DMS153 treated with DMSO at 0.1 percent for 48 hours (cell line): ENCODE measurements at regions not wholly inside any gene's neighbourhood (a gene's known extent, or its start where the extent isn't known, plus 50 kb on each side); places are given as distances from the start of the nearest gene placed in this dataset.
"Not testable (repeated sequence)": the region's sequence is repeated elsewhere in the genome, so short reads cannot be mapped to it uniquely, and the experiment has no call there.

Experiments used
- DNase-seq: peaks from one replicate; lab custom pipeline; 2025; ENCODE audit not compliant: unreplicated experiment; lab: John Stamatoyannopoulos, UW

- DNase-seq, result no peak
These were observed 203.7 kb downstream of the ICOS start for GRCh38 chr2:204140246-204140645.

DNA sequence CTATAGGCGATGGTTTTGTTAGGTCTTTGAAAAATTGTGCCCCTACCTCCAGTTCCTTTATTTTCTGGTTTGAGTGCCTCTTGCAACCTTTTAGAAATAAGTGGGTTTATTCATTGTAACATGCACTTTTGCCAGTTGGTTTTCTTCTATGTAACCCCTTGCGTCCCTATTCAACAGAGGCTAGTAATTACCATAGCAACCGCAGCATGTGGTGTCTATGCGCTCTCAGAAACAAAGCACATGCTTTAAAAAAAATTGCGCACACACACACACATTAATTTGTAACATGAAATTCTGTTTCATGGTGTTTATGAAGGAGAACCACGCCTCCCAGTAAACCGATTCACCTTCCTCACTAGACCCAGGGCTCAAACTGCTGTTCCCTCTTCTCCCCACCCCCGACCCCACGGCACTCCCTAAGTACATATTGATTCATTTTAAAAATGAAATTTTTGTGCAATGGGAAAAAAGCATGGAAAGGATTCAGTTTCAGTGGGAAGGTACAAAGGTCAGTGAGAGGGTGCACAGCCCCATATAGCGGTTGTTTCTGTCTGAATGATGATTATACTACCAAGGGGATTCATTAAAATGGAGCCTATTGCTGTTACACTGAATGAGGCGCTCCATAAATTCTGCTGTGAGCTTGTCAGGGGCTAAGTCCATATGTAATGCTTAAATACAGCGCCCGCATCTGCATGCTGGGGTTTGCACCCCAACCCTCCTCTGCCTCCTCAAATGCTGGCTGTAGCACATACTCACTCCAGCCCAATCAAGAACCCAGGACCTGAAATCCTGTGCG is 206.9 kb downstream of the ICOS start:
- no peak for DNase-seq

DNA sequence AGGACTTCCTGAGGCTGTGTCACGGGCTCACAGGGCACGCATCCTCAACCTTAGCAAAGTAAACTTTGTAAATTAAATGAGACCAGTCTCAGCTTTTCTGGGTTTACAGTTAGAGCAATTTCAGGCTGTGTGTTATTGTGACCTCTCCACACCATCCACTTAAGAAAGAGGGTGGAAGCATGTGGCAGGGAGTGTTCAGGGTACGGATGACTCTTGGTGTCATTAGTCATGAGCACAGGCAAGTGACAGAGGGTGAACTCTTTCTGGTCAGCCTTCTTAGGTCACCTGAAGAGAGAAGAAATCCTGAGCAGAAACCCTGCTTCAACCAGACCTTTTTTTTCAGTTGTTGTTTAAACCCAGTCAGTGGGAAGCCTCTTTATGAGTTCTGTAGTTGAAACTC is 207.9 kb downstream of the ICOS start:
- no peak for DNase-seq

DNA sequence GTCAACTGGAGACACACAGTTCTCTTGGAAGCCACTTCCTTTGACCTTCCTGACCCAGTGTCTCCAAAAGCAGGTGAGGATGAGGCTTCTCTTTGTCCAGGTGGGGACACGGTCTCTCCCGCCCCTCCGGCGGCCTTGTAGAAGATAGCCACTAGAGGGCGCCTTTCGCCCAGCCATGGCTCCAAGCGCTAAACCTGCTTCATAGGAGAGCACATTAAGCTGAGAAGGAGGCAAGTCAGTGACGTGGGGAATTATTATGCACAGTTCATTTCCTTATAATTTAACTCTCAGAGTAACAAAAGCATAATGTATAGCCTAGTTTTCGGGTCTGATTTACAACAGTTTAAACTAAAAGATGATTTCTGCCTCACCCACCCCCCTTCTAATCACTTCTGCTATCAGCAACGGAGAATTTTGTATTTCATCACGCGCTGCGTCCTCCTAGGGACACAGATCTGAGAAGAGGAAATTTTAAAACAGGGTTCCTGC is 208.7 kb downstream of the ICOS start:
- DNase-seq, result peak; percentile 91

DNA sequence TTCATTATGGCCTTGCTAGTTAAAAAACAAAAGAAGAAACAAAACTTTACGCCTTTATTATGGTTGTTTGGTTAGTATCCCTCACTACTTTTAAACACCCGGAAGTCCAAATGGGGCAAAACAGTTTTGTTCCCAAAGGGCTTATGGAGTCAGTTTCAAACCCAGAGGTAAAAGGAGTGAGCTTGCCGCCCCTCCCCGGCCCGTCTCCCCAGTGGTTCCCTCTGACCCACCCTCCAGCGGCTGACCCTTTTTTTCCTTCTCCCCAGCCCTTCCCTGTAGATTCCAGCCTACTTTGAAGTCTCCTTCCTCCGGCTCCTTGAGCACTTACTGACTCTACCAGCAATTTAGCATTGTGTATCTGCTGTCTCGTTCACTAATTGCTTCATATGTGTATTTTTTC is 209.2 kb downstream of the ICOS start:
- DNase-seq, result peak; percentile 62

DNA sequence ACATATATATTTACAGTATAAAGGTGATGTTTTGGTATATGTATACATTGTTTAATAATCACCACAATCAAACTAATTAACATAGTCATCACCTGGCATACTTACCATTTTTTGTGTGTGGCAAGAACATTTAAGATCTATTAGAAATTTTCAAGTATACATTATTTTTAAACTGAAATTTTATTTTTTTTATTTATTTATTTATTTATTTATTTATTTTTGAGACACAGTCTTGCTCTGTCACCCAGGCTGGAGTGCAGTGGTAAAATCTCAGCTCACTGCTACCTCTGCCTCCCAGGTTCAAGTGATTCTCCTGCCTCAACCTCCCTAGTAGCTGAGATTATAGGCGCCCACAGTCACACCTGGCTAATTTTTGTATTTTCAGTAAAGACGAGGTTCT is 210.5 kb downstream of the ICOS start:
- not testable (repeated sequence) for DNase-seq

GRCh38 chr2:204150721-204151120 is 214.2 kb downstream of the ICOS start:
- no peak for DNase-seq

GRCh38 chr2:204152616-204153015 is 216.1 kb downstream of the ICOS start:
- no peak for DNase-seq

DNA sequence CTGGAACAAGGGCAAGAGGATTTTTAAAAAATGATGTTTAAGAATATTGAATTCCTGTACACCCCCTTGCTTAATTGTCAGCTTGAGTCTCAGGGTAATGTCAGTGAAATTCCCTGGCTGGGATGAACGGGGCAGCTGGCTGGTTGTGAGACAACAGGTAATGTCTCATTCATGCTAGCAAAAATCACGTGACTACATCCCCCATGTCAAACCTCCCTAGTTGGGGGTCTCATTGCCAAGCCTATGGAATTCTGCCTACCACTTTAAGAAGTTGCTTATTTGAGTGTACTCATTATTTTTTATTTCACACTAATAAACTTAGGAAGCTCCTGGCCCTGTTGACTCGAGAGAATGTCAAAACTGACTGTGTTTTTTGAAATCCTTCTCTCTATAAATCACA is 218.3 kb downstream of the ICOS start:
- DNase-seq, result no peak

GRCh38 chr2:204156456-204156855 is 219.9 kb downstream of the ICOS start:
- no peak for DNase-seq

DNA sequence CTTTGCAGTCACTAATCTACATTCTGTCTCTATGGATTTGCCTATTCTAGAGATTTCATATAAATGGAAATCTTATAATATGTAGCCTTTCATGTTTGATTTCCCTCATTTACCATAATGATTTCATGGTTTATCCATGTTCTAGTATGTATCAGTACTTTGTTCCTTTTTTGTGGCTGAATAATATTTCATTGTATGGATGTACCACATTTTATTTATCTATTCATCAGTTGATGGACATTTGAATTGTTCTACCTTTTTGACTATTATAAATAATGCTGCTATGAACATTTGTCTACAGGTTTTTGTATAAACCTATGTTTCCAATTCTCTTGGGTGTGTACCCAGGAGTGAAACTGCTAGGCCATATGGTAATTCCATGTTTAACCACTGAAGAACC is 221.1 kb downstream of the ICOS start:
- DNase-seq, result no peak

- no peak for DNase-seq
These were observed 223.0 kb downstream of the ICOS start for GRCh38 chr2:204159526-204159925.

DNA sequence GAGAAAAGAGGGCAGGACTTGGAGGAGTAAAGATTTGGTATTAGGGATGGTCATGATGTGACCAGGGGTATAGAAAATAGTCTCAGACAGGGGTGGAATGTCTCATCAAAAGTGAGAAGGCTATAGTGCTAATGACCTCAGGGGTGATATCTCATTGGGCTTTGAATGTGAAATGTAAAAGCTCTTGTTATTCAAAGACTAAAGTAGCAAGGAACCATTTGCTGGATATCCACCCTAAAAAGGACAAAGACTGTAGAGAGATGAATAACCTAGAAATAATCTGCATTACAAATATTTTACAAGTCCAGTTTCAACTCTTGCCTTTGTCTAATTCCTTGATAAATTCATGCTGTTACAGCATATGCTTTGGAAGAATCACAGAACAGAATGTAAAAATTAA is 224.4 kb downstream of the ICOS start:
- DNase-seq, result no peak

- no peak for DNase-seq
These were observed 225.3 kb downstream of the ICOS start for GRCh38 chr2:204161886-204162285.

DNA sequence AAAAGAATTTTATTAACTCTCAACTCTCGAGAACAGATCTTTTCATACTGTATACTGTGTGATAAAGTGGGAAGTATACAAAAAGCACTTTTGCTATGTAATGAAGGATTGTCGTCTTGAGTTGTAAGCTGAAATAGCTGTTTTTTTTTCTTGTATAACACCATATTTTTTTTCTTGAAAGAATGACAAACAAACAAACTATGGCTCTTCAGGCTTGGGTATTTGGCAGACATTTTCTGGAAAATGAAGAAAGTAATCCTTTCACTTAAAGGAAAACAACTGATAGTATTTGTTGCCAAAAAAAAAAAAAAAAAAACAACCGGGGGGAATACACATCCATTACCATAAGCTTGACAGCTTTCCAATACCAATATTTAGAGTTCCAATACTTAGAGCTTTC is 230.4 kb downstream of the ICOS start:
- no peak for DNase-seq

GRCh38 chr2:204167670-204168069 is 231.1 kb downstream of the ICOS start:
- not testable (repeated sequence) for DNase-seq

GRCh38 chr2:204170411-204170810 is 233.8 kb downstream of the ICOS start:
- DNase-seq, result no peak

GRCh38 chr2:204171432-204172144 is 235.0 kb downstream of the ICOS start:
- DNase-seq, result no peak

- no peak for DNase-seq
These were observed 235.6 kb downstream of the ICOS start for GRCh38 chr2:204172145-204172600.

- no peak for DNase-seq
These were observed 237.5 kb downstream of the ICOS start for GRCh38 chr2:204174034-204174433.

DNA sequence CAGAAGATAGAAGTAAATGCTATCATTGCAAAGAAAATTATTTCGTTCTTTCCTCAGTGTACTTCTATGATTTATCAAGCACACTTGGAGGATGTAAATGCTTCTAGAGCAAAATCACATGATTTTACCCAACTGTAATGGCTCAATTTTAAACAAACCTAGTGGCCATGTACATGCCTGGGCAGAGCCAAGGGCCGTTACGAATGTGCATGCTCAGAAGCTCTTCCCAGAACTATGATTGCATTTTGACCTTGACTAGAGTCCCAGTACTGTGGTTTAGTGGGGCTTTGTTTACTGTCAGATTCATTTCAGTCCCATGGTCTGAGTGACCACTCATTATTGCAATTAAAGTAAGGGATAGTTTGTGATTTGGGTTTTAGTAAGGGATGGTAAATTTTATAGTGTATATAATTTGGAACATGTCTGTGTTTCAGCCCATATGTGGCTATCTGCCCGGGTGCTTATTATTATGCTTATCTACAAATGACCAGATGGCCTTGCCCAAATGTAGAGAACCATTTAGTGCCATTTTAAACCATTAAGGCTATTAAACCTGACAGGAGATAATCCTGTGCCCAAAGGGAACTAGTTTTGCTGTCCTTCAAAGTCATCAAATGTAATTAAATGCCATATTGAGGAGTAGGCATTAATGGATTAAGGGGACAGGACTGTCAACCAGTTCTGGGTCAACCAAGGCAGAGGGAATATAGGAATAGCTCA is 239.1 kb downstream of the ICOS start:
- DNase-seq, result no peak

DNA sequence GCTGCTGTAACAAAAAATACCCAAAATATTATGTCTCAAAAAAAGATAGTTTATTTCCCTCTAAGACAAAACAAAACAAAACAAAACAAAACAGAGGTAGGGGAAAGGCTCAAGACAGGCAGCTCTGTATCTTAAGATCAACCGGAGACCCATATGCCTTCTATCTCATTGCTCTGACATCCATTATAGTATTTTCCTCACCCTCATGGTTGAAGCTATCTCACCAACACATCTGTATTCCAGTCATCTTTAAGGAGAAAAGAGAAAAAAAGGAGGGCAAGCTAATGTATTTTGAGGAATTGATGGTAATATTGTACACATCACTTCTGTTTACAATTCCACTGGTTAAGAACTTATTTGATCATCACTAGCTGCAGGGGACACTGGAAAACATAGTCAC is 239.7 kb downstream of the ICOS start:
- no peak for DNase-seq
